ENCODE measurements at regions not wholly inside any gene's neighbourhood (a gene's known extent, or its start where the extent isn't known, plus 50 kb on each side); places are given as distances from the start of the nearest gene placed in this dataset.

GRCh38 chr14:25406818-25407217 is 356.9 kb upstream of the STXBP6 start:
- no peaks in the 10 kb centered on the region for H3K4me1 ChIP-seq (ENCODE audit: control insufficient read depth in 1 of 2, insufficient read depth in 2 of 2, low read length in 2 of 2)
- no peak overlapping the region for H3K27ac ChIP-seq (ENCODE audit: low read depth in 1 of 2, low read length in 2 of 2)
- 15 to 22% methylated on average over 5 of the region's 5 CpGs for WGBS, 2 donors
- DNase-seq (no peak), ATAC-seq (ENCODE audit: low FRiP score) (no peak)
- H3K9me3 ChIP-seq (ENCODE audit: control insufficient read depth, low read length) = no peaks in the 10 kb centered on the region
- intact Hi-C loops (cut with DNase I) = no loop called here
- no peaks in the 10 kb centered on the region for H3K27me3 ChIP-seq (ENCODE audit: control insufficient read depth in 1 of 2, insufficient read depth in 2 of 2, low read length in 1 of 2)
- H3K4me3 ChIP-seq (ENCODE audit: low read length in 2 of 2) = no peak overlapping the region
- H3K36me3 ChIP-seq (ENCODE audit: control insufficient read depth in 1 of 2, insufficient read depth in 2 of 2, low read length in 1 of 2) = no peaks in the 10 kb centered on the region

- DNase-seq (no peak), ATAC-seq (ENCODE audit: low FRiP score) (peak; percentile 63)
- H3K36me3 ChIP-seq (ENCODE audit: control insufficient read depth in 1 of 2, insufficient read depth in 2 of 2, low read length in 1 of 2) = no peaks in the 10 kb centered on the region
- no peak overlapping the region for H3K4me3 ChIP-seq (ENCODE audit: low read length in 2 of 2)
- intact Hi-C loops (cut with DNase I) = no loop called here
- 21 to 22% methylated on average over 12 of the region's 12 CpGs for WGBS, 2 donors
- no peak overlapping the region for H3K27ac ChIP-seq (ENCODE audit: low read depth in 1 of 2, low read length in 2 of 2)
- no peaks in the 10 kb centered on the region for H3K4me1 ChIP-seq (ENCODE audit: control insufficient read depth in 1 of 2, insufficient read depth in 2 of 2, low read length in 2 of 2)
- H3K9me3 ChIP-seq (ENCODE audit: control insufficient read depth, low read length) = no peaks in the 10 kb centered on the region
- no peaks in the 10 kb centered on the region for H3K27me3 ChIP-seq (ENCODE audit: control insufficient read depth in 1 of 2, insufficient read depth in 2 of 2, low read length in 1 of 2)
Measured at GRCh38 chr14:25400607-25401206, 350.8 kb upstream of the STXBP6 start.

- 28 to 43% methylated on average over 1 of the region's 1 CpG for WGBS, 2 donors
- no peak for ATAC-seq (ENCODE audit: low FRiP score)
- intact Hi-C loops (cut with DNase I) = no loop called here
Measured at GRCh38 chr14:25396128-25396527, 346.2 kb upstream of the STXBP6 start.

GRCh38 chr14:25394791-25395391 is 344.9 kb upstream of the STXBP6 start:
- Histone ChIP-seq H3K4me3 (ENCODE audit: low read length in 2 of 2) (no peak overlapping the region), H3K4me1 (ENCODE audit: control insufficient read depth in 1 of 2, insufficient read depth in 2 of 2, low read length in 2 of 2) (no peaks in the 10 kb centered on the region), H3K9me3 (ENCODE audit: control insufficient read depth, low read length) (no peaks in the 10 kb centered on the region), H3K27me3 (ENCODE audit: control insufficient read depth in 1 of 2, insufficient read depth in 2 of 2, low read length in 1 of 2) (no peaks in the 10 kb centered on the region), H3K36me3 (ENCODE audit: control insufficient read depth in 1 of 2, insufficient read depth in 2 of 2, low read length in 1 of 2) (no peaks in the 10 kb centered on the region), H3K27ac (ENCODE audit: low read depth in 1 of 2, low read length in 2 of 2) (no peak overlapping the region)
- intact Hi-C loops (cut with DNase I) = no loop called here
- DNase-seq (no peak), ATAC-seq (ENCODE audit: low FRiP score) (no peak)
- WGBS, 2 donors = 72 to 75% methylated on average over 3 of the region's 3 CpGs

More at GRCh38 chr14:25396128-25396527, 346.2 kb upstream of the STXBP6 start:
- H3K27ac ChIP-seq (ENCODE audit: low read depth in 1 of 2, low read length in 2 of 2) = no peak overlapping the region
- H3K27me3 ChIP-seq (ENCODE audit: control insufficient read depth in 1 of 2, insufficient read depth in 2 of 2, low read length in 1 of 2) = no peaks in the 10 kb centered on the region
- H3K4me1 ChIP-seq (ENCODE audit: control insufficient read depth in 1 of 2, insufficient read depth in 2 of 2, low read length in 2 of 2) = no peaks in the 10 kb centered on the region
- no peaks in the 10 kb centered on the region for H3K36me3 ChIP-seq (ENCODE audit: control insufficient read depth in 1 of 2, insufficient read depth in 2 of 2, low read length in 1 of 2)
- H3K9me3 ChIP-seq (ENCODE audit: control insufficient read depth, low read length) = no peaks in the 10 kb centered on the region
- no peak for DNase-seq
- H3K4me3 ChIP-seq (ENCODE audit: low read length in 2 of 2) = no peak overlapping the region

GRCh38 chr14:25394356-25394755 is 344.4 kb upstream of the STXBP6 start:
- DNase-seq = no peak
- no peaks in the 10 kb centered on the region for H3K4me1 ChIP-seq (ENCODE audit: control insufficient read depth in 1 of 2, insufficient read depth in 2 of 2, low read length in 2 of 2)
- no peak overlapping the region for H3K4me3 ChIP-seq (ENCODE audit: low read length in 2 of 2)
- H3K36me3 ChIP-seq (ENCODE audit: control insufficient read depth in 1 of 2, insufficient read depth in 2 of 2, low read length in 1 of 2) = no peaks in the 10 kb centered on the region
- H3K27ac ChIP-seq (ENCODE audit: low read depth in 1 of 2, low read length in 2 of 2) = no peak overlapping the region
- H3K27me3 ChIP-seq (ENCODE audit: control insufficient read depth in 1 of 2, insufficient read depth in 2 of 2, low read length in 1 of 2) = no peaks in the 10 kb centered on the region
- ATAC-seq (ENCODE audit: low FRiP score) = no peak
- intact Hi-C loops (cut with DNase I) = no loop called here
- no peaks in the 10 kb centered on the region for H3K9me3 ChIP-seq (ENCODE audit: control insufficient read depth, low read length)

- ATAC-seq (ENCODE audit: low FRiP score) (no peak), DNase-seq (no peak)
- Histone ChIP-seq H3K27me3 (ENCODE audit: control insufficient read depth in 1 of 2, insufficient read depth in 2 of 2, low read length in 1 of 2) (no peaks in the 10 kb centered on the region), H3K36me3 (ENCODE audit: control insufficient read depth in 1 of 2, insufficient read depth in 2 of 2, low read length in 1 of 2) (no peaks in the 10 kb centered on the region), H3K4me1 (ENCODE audit: control insufficient read depth in 1 of 2, insufficient read depth in 2 of 2, low read length in 2 of 2) (no peaks in the 10 kb centered on the region), H3K27ac (ENCODE audit: low read depth in 1 of 2, low read length in 2 of 2) (no peak overlapping the region), H3K9me3 (ENCODE audit: control insufficient read depth, low read length) (no peaks in the 10 kb centered on the region), H3K4me3 (ENCODE audit: low read length in 2 of 2) (no peak overlapping the region)
- 80 to 87% methylated on average over 2 of the region's 2 CpGs for WGBS, 2 donors
- intact Hi-C loops (cut with DNase I) = no loop called here
Measured at GRCh38 chr14:25389948-25390347, 340.0 kb upstream of the STXBP6 start.

- ATAC-seq (ENCODE audit: low FRiP score) = no peak
Measured at GRCh38 chr14:25381498-25381897, 331.6 kb upstream of the STXBP6 start.

GRCh38 chr14:25375639-25376038 is 325.7 kb upstream of the STXBP6 start:
- H3K36me3 ChIP-seq (ENCODE audit: control insufficient read depth in 1 of 2, insufficient read depth in 2 of 2, low read length in 1 of 2) = no peaks in the 10 kb centered on the region
- intact Hi-C loops (cut with DNase I) = no loop called here
- DNase-seq = no peak
- H3K4me3 ChIP-seq (ENCODE audit: low read length in 2 of 2) = no peak overlapping the region
- ATAC-seq (ENCODE audit: low FRiP score) = no peak
- peaks cover 2% of the 10 kb centered on the region for H3K9me3 ChIP-seq (ENCODE audit: control insufficient read depth, low read length)
- no peaks in the 10 kb centered on the region for H3K27me3 ChIP-seq (ENCODE audit: control insufficient read depth in 1 of 2, insufficient read depth in 2 of 2, low read length in 1 of 2)
- H3K4me1 ChIP-seq (ENCODE audit: control insufficient read depth in 1 of 2, insufficient read depth in 2 of 2, low read length in 2 of 2) = no peaks in the 10 kb centered on the region
- H3K27ac ChIP-seq (ENCODE audit: low read depth in 1 of 2, low read length in 2 of 2) = no peak overlapping the region
- WGBS, 2 donors = 78 to 81% methylated on average over 2 of the region's 2 CpGs

More at GRCh38 chr14:25381498-25381897, 331.6 kb upstream of the STXBP6 start:
- 38% methylated on average over 3 of the region's 3 CpGs for WGBS, 2 donors
- no peaks in the 10 kb centered on the region for H3K4me1 ChIP-seq (ENCODE audit: control insufficient read depth in 1 of 2, insufficient read depth in 2 of 2, low read length in 2 of 2)
- intact Hi-C loops (cut with DNase I) = no loop called here
- no peaks in the 10 kb centered on the region for H3K27me3 ChIP-seq (ENCODE audit: control insufficient read depth in 1 of 2, insufficient read depth in 2 of 2, low read length in 1 of 2)
- no peak overlapping the region for H3K4me3 ChIP-seq (ENCODE audit: low read length in 2 of 2)
- no peak overlapping the region for H3K27ac ChIP-seq (ENCODE audit: low read depth in 1 of 2, low read length in 2 of 2)
- H3K9me3 ChIP-seq (ENCODE audit: control insufficient read depth, low read length) = no peaks in the 10 kb centered on the region
- DNase-seq = no peak
- H3K36me3 ChIP-seq (ENCODE audit: control insufficient read depth in 1 of 2, insufficient read depth in 2 of 2, low read length in 1 of 2) = no peaks in the 10 kb centered on the region

- no peak for ATAC-seq (ENCODE audit: low FRiP score)
- peaks cover 1% of the 10 kb centered on the region for H3K9me3 ChIP-seq (ENCODE audit: control insufficient read depth, low read length)
- H3K27me3 ChIP-seq (ENCODE audit: control insufficient read depth in 1 of 2, insufficient read depth in 2 of 2, low read length in 1 of 2) = no peaks in the 10 kb centered on the region
- no peak overlapping the region for H3K4me3 ChIP-seq (ENCODE audit: low read length in 2 of 2)
- no peaks in the 10 kb centered on the region for H3K4me1 ChIP-seq (ENCODE audit: control insufficient read depth in 1 of 2, insufficient read depth in 2 of 2, low read length in 2 of 2)
- WGBS, 2 donors = 68% methylated on average over 1 of the region's 1 CpG
- intact Hi-C loops (cut with DNase I) = no loop called here
- no peaks in the 10 kb centered on the region for H3K36me3 ChIP-seq (ENCODE audit: control insufficient read depth in 1 of 2, insufficient read depth in 2 of 2, low read length in 1 of 2)
- no peak for DNase-seq
- no peak overlapping the region for H3K27ac ChIP-seq (ENCODE audit: low read depth in 1 of 2, low read length in 2 of 2)
Measured at GRCh38 chr14:25371068-25371467, 321.1 kb upstream of the STXBP6 start.

All from aorta (tissue), 5 donors.